Mucosa of rectum (tissue), 2 donors: ENCODE measurements at regions not wholly inside any gene's neighbourhood (a gene's known extent, or its start where the extent isn't known, plus 50 kb on each side); places are given as distances from the start of the nearest gene placed in this dataset.

Source experiments
- H3K27ac ChIP-seq, 2 donors: one replicate each; pipeline ENCODE4 v1.7.0; 2013; ENCODE audit warnings: inconsistent platforms in 2 of 2, low read depth in 2 of 2, low read length in 2 of 2
- H3K27me3 ChIP-seq, 2 donors: one replicate each; pipeline ENCODE4 v1.7.0; 2013; ENCODE audit warnings: low read length in 2 of 2; ENCODE audit not compliant: control insufficient read depth in 2 of 2, insufficient read depth in 2 of 2
- H3K36me3 ChIP-seq, 2 donors: one replicate each; pipeline ENCODE4 v1.7.0; 2013; ENCODE audit warnings: low read length in 2 of 2; ENCODE audit not compliant: control insufficient read depth in 2 of 2, insufficient read depth in 2 of 2
- H3K4me1 ChIP-seq, 2 donors: one replicate each; pipeline ENCODE4 v1.7.0; 2013; ENCODE audit warnings: low read length in 2 of 2, mild to moderate bottlenecking in 1 of 2; ENCODE audit not compliant: control insufficient read depth in 2 of 2, insufficient read depth in 2 of 2
- H3K4me3 ChIP-seq, 2 donors: one replicate each; pipeline ENCODE4 v1.7.0; 2013; ENCODE audit warnings: low read length in 2 of 2
- H3K9ac ChIP-seq, 2 donors: one replicate each; pipeline ENCODE4 v1.7.0; 2013; ENCODE audit warnings: low read length in 2 of 2, low read depth in 1 of 2, mild to moderate bottlenecking in 1 of 2
- H3K9me3 ChIP-seq, 2 donors: one replicate each; pipeline ENCODE4 v1.7.0; 2013; ENCODE audit warnings: low read length in 2 of 2; ENCODE audit not compliant: control insufficient read depth in 2 of 2
- donor health status: healthy.
- donor health status: Normal muscosa, but diverticular disease.

GRCh38 chr16:27691721-27692120 lies 141.8 kb downstream of the KATNIP start:
- no peak overlapping the region for H3K4me3 ChIP-seq
- H3K9ac ChIP-seq, result no peak overlapping the region
- H3K9me3 ChIP-seq, result no peaks in the 10 kb centered on the region
- no peaks in the 10 kb centered on the region for H3K36me3 ChIP-seq
- no peaks in the 10 kb centered on the region for H3K4me1 ChIP-seq
- no peaks in the 10 kb centered on the region for H3K27me3 ChIP-seq
- H3K27ac ChIP-seq, result no peak overlapping the region

DNA sequence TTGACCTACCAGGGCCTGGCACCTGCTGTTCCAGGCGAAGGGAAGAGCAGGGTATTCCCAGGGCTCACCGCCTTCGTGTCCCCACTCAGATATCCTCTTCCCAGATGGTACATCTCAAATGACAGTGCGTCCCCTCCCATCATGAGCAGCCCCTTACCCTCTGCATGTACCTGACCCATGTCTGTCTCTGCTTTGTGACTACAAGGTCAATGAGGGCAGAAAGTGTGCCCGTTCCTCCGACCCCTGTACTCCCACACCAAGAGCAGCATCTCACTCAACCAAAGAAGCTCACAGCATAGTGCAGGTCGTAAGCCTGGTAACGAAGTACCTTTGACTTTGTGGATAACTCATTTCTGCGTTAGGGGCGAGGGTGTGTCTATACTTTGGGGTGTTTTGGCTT lies 142.6 kb downstream of the KATNIP start:
- Histone ChIP-seq H3K4me3 (no peak overlapping the region), H3K36me3 (no peaks in the 10 kb centered on the region), H3K27ac (no peak overlapping the region), H3K9ac (no peak overlapping the region), H3K4me1 (no peaks in the 10 kb centered on the region), H3K9me3 (no peaks in the 10 kb centered on the region), H3K27me3 (no peaks in the 10 kb centered on the region)

DNA sequence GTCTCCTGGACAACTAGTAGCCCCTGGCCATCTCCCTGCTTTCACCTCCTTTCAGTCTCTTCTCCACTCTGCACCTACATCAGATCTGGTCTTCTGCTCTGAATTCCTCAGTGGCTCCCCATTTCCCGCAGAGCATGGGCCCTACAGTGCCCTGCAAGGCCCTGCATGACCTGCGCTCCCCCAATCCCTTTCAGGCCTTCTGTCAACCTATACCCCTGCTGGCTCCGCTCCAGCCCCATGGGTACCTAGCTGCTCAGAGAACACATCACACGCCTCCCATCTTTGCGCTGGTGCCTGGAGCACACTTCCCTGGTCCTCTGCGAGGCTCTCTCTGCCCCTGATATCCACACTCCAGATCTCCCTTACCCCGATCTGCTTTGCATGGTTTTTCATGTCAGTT lies 145.2 kb downstream of the KATNIP start:
- Histone ChIP-seq H3K4me3 (no peak overlapping the region), H3K36me3 (peaks cover 9% of the 10 kb centered on the region in 2 donors)

GRCh38 chr16:27698266-27698665 lies 148.3 kb downstream of the KATNIP start:
- Histone ChIP-seq H3K27ac (no peak overlapping the region), H3K9me3 (no peaks in the 10 kb centered on the region), H3K4me1 (peaks cover 0 to 2% of the 10 kb centered on the region in 2 donors), H3K4me3 (no peak overlapping the region), H3K36me3 (peaks cover 9 to 18% of the 10 kb centered on the region in 2 donors), H3K9ac (no peak overlapping the region), H3K27me3 (no peaks in the 10 kb centered on the region)

More for the DNA sequence above, 145.2 kb downstream of the KATNIP start:
- Histone ChIP-seq H3K27me3 (no peaks in the 10 kb centered on the region), H3K9me3 (no peaks in the 10 kb centered on the region), H3K4me1 (no peaks in the 10 kb centered on the region), H3K27ac (no peak overlapping the region), H3K9ac (no peak overlapping the region)

GRCh38 chr16:27698746-27699145 lies 148.8 kb downstream of the KATNIP start:
- no peak overlapping the region for H3K9ac ChIP-seq
- H3K27me3 ChIP-seq, result no peaks in the 10 kb centered on the region
- no peak overlapping the region for H3K27ac ChIP-seq
- no peak overlapping the region for H3K4me3 ChIP-seq
- H3K4me1 ChIP-seq, result peaks cover 0 to 2% of the 10 kb centered on the region in 2 donors
- no peaks in the 10 kb centered on the region for H3K9me3 ChIP-seq
- peaks cover 9 to 18% of the 10 kb centered on the region in 2 donors for H3K36me3 ChIP-seq

DNA sequence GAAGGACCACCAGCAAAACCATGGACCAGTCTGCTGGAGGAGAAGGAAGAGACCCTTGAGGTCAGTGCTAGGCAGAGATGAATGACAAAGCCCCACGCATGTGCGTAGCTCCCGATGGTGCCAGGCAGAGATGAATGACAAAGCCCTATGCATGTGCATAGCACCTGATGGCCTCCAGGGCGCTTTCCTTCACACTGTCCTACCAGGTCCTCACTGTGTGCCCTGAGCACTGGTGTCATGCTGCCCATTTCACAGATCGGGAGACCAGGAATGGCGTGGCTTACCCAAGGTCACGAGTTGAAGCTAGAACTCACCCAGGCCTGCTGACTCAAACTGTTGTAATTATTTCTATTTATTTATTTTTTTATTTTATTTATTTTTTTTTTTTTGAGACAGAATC lies 149.6 kb downstream of the KATNIP start:
- Histone ChIP-seq H3K27me3 (no peaks in the 10 kb centered on the region), H3K9ac (no peak overlapping the region), H3K4me3 (no peak overlapping the region), H3K4me1 (peaks cover 0 to 2% of the 10 kb centered on the region in 2 donors), H3K36me3 (peaks cover 9 to 18% of the 10 kb centered on the region in 2 donors), H3K9me3 (no peaks in the 10 kb centered on the region), H3K27ac (no peak overlapping the region)

GRCh38 chr16:27700304-27700995 lies 150.5 kb downstream of the KATNIP start:
- no peaks in the 10 kb centered on the region for H3K9me3 ChIP-seq
- H3K4me3 ChIP-seq, result no peak overlapping the region
- H3K4me1 ChIP-seq, result peaks cover 0 to 2% of the 10 kb centered on the region in 2 donors
- H3K27me3 ChIP-seq, result no peaks in the 10 kb centered on the region
- peaks cover 12 to 18% of the 10 kb centered on the region in 2 donors for H3K36me3 ChIP-seq
- no peak overlapping the region for H3K27ac ChIP-seq
- no peak overlapping the region for H3K9ac ChIP-seq

DNA sequence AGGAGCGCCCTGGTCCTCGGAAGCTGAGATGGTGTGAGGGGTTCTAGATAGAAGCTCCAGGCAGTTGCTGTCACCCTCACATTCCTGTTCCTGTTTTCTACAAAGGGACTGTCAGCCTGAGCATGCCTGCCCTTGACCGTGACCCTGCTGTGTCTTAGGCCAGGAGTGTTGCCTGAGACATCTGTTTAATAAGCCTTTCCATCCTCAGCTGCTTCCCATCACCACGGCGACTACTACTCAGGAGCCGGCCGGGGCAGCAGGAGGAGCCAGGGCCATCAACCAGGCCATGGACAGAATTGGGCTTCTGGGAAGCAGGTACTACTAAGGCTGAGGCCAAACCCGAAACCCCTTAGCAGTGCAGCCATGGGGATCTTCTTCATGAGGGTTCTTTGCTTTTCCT lies 151.4 kb downstream of the KATNIP start:
- H3K9ac ChIP-seq, result no peak overlapping the region
- H3K4me3 ChIP-seq, result no peak overlapping the region
- H3K27ac ChIP-seq, result no peak overlapping the region
- no peaks in the 10 kb centered on the region for H3K27me3 ChIP-seq
- H3K36me3 ChIP-seq, result peaks cover 16 to 18% of the 10 kb centered on the region in 2 donors
- peaks cover 0 to 2% of the 10 kb centered on the region in 2 donors for H3K4me1 ChIP-seq
- no peaks in the 10 kb centered on the region for H3K9me3 ChIP-seq

GRCh38 chr16:27703121-27703520 lies 153.2 kb downstream of the KATNIP start:
- Histone ChIP-seq H3K4me3 (no peak overlapping the region), H3K36me3 (peaks cover 19 to 21% of the 10 kb centered on the region in 2 donors), H3K27ac (no peak overlapping the region), H3K4me1 (peaks cover 0 to 2% of the 10 kb centered on the region in 2 donors), H3K9ac (no peak overlapping the region), H3K9me3 (no peaks in the 10 kb centered on the region), H3K27me3 (no peaks in the 10 kb centered on the region)

DNA sequence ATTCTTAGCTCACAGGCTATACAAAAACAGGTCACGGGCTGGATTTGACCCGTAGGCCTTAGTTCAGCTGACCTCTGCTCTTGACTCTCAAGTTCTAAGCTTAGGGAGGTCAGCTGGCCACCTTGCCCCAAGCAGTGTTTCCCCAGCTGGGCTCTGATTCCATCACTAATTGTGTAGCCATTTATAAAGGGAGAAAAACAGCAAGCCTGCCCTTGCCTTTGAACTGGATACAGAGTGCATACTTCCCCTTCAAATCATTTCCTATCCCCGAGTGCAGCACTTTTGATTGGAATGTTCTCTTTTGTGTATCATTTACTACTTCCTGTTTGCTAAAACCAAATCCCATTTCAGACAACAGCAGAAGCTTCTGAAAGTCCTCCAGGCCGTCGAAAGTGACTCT lies 153.6 kb downstream of the KATNIP start:
- H3K9ac ChIP-seq, result no peak overlapping the region

More for the DNA sequence above, 153.6 kb downstream of the KATNIP start:
- Histone ChIP-seq H3K9me3 (no peaks in the 10 kb centered on the region), H3K27ac (no peak overlapping the region), H3K27me3 (no peaks in the 10 kb centered on the region), H3K4me1 (peaks cover 0 to 2% of the 10 kb centered on the region in 2 donors), H3K36me3 (peaks cover 20 to 21% of the 10 kb centered on the region in 2 donors), H3K4me3 (no peak overlapping the region)
